SHP77 (cell line): ENCODE measurements at regions not wholly inside any gene's neighbourhood (a gene's known extent, or its start where the extent isn't known, plus 50 kb on each side); places are given as distances from the start of the nearest gene placed in this dataset.
"Not testable (repeated sequence)": the region's sequence is repeated elsewhere in the genome, so short reads cannot be mapped to it uniquely, and the experiment has no call there.

Experiments used
- DNase-seq, 2 experiments: peaks; one replicate each; lab custom pipeline; 2025; lab: John Stamatoyannopoulos, UW

DNA sequence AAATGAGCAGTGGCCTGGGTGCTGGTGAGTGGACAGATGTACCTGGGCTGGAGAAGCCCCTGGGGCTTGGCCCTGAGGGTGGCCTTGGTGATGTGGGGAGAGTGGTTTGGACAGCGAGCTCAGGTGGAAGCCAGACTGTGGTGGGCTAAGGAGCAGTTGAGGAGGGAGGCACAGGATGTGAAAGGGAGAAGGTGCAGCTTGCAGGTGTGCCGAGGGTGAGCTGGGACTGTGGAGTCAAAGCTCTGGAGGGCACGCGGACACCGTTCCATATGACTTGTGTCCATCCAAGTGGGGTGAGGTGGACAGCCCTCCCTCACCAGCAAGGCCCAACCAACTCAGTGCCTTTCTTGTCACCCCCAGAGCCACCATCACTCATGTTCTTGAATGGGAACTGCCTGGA lies 170.8 kb upstream of the ZNF267 start:
- DNase-seq = no peak

DNA sequence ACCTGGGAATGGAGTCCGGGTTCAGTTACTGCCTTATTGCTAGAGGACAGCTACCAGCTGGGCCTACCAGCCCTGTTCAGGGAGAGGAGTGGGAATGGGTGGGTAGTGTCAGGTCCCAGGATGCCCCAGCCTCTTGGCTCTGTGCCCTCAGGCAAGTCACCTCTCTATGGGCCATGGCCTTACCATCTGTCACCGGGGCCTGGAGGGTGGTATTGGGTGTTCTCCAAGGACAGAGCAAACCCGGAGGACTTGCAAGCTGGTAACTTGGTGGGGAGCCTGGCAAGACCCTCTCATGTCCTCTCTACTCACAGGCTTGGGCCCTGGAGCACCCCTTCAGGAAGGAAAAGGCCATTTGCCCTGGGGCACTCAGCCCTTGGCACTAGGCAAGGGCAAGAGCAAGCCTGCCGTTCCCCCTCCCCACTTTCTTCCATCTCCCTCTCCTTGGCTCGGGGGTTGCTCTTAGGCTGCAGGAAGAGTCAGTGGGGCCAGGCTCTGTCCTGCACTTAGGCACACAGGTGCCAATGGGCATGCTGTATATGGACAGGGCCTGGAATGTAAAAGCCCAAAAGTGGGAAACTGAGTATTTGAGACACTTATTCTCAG lies 170.0 kb upstream of the ZNF267 start:
- no peak for DNase-seq

DNA sequence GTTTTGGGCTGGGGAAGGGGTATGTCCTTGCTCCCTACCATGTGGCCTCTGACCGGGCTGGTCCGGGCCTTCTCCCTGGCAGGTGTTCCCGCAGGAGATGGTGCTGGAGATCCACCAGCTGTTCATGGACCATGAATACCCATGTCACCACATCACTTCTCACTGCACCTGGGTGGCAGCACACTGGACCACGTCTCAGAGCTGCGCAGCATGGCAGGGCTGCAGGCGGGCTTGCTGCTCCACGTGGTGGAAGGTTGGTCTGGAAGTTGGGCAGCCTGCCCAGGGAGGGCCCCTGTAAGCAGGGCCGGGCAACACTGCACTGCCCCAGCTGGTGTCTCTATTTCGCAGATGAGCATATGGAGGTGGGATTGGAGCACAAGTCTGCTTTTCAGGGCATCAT lies 169.5 kb upstream of the ZNF267 start:
- no peak for DNase-seq

DNA sequence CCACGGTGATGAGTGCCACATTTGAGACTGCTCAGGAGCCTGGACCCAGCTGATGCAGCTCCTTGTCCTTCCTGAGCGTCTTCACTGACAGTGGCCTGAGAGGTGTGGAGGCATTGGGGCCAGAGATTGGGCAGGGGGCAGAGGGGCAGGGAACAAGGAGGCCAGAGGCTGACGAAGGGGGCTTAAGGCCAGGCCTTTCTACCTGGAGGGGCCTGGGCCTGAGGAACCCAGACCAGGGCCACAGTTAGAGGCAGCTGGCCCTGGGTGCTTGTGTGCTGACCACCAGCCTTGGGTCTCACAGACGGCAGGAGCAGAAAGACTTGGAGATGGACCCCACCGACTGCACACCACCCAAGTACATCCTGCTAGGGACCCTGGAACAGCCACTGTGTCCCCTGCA lies 168.2 kb upstream of the ZNF267 start:
- no peak for DNase-seq

DNA sequence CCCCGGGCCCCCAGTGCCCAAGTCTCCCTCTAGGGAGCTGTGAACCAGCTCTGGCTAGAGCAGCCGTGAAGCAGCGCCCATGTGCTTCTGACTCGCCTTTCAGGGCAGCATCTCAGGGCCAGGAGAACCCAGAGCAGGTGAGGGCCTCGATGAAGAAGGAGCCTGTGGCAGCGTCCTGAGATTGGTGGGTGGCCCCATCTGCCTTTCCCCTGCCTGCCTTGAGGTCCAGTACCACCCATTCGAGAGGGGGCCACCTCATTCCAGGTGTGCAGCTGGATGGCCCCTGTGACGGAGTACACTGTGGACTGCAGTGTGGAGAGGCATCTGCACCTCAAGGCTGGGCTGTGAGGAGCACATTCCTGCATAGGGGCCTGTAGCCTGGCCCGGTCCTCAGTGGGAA lies 167.3 kb upstream of the ZNF267 start:
- DNase-seq = no peak

DNA sequence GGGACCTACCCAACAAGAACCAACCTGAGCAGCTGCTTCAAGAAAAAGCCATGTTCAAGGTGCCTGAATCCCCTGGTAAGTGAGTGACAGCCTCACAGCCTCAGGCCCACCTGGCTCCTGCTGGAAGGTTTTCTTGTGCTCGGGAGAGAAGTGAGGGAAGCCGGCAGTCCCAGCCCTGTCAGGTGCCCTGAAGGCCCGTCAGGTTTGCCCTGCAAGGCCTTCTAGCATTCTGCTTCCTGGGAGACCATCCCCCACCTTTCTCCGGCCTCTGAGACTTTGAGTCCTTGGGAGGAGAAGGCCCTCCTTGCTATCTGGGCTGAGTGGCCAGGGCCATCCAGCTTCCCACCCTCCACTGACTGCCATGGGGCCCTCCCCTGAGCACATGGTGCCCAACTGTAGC lies 166.7 kb upstream of the ZNF267 start:
- no peak for DNase-seq

DNA sequence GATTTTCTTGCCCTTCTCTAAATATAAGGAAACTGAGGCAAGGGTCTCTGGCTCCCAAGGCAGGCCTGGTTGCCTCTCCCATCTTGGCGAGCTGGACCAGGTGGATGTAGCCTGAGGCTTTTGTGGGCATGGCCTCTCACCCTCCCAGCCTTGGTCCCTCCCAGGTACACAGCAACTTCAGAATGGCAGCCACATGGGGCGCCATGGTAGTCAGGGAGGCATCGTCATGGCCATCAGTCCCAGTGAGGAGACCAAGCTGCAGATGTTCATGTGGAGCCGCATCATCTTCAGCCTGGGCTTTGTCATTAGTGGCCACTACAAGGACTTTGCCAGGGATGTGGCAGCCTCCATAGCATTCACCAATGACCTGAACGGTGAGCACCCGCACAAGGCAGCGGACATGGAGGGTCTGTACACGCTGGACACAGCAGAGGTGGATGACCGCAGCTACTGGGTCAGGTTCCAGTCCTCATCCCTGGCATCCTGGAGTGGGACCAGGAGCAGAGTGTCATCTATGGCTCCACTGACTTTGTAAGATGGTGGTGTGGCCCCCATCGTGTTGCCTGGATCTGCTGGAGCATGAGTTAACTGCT lies 165.8 kb upstream of the ZNF267 start:
- no peak for DNase-seq

DNA sequence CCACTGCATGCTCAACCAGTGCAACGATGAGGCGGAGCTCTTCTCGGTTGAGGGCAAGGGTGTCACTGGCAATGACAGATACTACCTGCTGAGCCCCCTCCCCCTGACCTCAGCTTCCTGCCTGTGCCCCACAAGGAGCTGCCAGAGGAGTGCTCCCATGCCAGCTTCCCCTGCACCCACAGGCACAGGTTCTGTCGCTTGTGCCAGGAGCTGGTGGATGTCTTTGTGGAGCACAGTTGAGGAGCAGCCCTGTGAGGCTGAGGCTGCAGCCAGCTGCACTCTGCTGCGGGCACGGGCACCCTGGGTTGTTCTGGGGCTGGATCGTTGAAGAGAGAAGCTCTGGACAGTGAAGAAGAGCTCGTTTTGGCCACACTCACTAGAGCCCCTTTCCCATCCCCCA lies 165.3 kb upstream of the ZNF267 start:
- no peak for DNase-seq

DNA sequence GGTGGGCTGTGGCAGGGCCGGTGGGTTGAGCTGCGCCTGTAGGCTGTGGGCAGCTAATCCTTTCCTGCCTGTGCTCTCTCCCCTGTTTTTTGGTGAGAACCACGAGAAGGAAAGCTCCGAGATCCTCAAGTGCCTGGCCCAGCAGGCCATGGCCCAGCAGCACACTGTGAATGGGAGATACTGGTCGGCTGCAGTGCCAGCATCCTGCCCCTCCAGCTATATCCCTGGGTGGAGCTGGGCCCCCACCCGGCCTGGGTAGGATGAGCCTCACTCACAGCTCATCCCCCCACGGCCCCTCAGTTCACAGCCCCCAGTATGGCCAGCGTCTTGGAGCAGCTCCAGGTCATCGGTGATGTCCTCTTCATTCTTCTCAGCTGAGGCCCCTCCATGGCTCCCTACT lies 164.4 kb upstream of the ZNF267 start:
- DNase-seq = no peak

DNA sequence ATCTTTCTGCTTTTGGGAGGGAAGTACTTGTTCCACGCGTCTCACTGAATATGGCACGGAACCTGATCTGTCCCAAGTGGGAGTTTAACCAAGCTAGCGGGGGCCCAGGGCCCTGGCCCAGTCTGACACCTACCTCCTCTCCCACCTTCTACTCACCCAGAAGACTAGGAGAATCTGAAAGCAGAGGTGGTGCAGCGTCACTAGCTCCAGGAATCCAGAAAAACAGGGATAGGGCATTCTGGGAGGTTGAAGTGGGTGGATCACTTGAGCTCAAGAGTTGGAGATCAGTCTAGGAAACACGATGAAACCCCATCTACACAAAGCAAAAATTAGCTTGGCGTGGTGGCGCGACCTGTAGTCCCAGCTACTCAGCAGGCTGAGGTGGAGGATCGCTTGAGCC lies 163.5 kb upstream of the ZNF267 start:
- no peak for DNase-seq

DNA sequence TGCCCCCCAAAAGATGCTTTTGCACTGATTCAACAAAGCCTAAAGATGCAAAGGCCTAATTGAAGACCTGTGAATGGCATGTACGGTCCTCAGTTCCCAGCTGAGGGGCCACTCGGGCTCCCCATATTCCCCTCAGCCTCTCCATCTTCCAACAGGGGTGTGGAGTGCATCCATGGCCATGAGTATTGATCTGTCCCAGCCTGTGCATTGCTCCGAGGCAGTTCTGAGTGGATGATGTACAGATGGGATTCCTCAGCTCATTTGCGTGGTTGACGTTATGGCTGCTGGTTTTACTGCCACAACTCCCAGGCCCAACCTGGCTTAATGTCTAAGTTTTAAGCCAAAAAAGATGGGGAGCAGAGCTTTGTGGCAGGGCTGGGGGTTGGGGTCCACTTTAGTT lies 162.7 kb upstream of the ZNF267 start:
- no peak for DNase-seq

DNA sequence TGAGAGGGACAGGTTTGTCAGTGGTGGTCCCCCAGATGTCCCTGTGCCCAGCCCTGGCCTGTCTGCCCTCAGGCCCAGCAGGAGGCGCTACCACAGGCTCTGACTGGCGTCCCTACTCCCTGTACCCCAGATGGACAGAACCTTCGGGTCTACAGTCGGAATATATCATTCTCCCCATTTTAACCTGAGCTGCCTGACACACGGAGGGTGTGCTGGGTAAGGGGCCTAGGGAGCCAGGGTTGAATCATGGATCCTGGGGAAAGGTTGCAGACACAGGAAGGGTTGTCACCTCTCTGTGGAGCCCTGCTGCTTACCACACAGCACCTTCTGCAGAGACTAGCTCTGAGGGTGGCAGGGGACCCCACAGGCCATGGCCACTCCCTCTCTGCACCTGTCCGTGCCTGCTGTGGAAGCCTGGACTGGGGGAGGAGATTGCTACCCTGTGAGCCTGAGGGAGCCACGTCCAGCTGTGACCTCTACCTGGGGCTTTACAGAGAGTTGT lies 162.2 kb upstream of the ZNF267 start:
- DNase-seq = no peak

DNA sequence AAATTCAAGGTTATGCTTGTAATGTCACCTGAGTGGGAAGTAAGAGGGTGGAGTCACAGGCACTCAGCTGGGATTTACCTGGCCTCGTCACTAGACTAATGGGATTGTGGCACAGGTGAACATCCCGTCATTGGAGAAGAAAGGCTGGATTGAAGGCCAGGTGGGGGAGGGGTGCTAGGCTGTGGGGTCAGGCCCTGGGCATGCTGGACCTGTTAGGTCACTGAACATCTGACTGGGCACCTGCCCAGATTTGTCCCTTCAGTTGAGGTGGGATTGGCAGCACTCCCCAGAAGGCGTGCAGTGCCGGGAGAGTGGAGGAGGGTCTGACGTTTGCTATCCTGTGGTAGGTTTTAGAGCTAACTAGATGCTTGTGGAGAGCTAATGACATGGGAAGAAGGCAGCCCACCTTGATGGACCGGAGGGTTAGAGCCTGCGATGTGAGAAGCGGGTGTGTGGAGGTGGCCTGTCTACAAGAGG lies 161.5 kb upstream of the ZNF267 start:
- DNase-seq = no peak

DNA sequence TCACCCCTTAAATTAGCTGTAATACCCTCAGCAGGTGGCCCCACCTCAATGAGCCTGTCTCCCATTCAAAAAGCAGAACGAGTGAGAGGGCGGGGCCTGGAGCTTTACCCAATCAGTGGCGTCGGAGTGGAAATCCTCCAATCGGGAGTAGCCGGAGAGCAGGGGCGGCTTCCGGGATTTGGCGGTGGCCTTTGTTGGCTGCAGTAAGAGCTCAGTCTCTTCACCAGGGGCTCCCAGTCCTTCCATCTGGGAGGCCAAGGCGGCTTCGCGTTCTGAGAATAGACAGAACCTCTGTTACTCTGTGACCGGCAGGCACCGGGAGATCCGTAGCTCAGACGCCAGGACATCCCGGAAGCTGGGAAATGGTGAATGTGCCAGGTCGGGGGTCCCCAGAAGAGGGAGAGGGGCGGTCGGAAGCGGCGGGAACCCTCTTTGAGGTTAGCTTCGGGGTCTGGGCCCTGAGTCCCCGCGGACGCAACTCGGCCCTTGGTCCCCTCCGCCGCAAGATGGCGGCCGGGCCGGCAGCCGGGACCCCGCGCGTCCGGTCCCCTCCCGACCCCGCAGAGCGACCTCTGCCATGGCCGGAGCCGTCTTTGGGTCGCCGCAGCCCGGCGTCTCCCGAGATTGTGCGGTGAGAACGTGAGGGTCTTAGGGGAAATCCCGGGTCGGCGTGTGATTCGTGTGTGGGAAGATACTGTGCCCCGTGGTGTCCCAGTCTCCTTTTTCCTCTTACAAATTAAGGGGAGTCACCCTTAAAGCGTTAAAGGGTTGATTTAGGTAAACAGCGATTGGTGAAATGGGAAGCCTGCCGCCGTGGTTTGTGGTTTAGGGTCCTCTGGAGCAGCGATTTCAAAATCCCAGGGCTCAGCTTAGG lies 160.3 kb upstream of the ZNF267 start:
- peak; percentile 98 to 99 for DNase-seq

DNA sequence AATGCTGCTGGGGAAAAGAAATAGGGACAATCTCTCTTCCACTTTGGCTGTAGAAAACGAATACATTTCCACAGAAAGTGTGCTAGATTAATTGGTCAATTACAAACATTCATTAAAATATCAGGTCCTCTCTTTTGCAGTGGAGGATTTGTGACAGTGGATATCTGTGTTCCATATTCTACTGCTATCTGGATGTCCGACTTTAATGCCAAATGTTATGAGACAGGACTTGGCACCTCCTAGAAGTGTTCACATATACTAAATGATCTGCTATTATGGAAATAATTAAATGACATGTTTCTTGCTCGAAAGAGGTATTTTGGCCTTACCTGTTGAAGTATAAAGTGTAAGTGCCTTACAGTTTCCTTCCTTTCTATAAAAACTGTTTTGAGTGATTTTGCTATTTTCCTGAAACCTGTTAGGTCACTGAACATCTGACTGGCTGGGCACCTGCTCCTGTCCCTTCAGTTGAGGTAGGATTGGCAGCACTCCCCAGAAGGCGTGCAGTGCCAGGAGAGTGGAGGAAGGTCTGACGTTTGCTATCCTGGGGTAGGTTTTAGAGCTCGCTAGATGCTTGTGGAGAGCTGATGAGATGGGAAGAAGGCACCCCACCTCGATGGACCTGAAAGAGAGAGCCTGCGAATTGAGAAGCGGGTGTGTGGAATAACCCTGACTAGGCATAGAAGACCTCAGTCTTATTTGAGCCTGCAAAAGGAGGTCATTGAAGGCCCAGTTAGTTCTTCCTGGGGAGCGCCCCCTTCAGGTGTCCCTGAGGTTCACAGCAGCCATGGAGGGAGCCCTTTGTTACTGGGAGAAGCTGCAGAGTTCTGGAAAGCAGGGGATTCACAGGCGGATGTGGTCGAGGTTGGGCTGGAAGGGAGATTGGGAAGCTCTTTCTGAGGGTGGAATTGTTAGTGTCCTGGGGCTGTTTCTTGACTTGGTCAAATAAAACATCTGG lies 159.4 kb upstream of the ZNF267 start:
- no peak for DNase-seq

DNA sequence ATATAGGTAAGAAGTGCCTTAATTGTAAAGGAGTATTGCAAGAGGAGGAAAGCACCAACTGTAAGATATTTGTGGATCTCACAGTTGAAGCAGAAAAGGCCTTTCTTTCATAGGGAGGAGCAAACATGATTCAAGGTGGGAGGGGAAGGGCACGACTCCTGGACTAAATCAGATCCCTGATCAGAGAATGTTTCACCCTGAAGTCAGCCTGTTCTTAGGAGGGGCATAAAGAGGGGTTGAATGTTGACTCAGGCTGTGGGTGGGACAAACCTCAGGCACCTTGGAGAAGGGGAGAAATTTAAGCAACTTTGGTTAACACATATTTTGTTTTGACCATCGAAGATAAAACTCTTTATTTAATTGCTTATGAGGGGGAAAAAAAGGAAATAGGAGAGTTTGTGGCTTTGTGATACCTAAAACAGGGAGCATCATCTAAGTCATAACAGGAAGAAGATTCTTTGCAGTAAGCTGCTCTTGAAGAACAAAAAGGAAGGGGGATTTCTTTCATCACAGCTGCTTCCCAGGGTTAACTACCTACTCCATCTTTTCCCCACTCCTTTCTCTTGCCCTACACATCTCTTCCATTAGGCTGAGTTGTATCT lies 158.6 kb upstream of the ZNF267 start:
- no peak for DNase-seq

DNA sequence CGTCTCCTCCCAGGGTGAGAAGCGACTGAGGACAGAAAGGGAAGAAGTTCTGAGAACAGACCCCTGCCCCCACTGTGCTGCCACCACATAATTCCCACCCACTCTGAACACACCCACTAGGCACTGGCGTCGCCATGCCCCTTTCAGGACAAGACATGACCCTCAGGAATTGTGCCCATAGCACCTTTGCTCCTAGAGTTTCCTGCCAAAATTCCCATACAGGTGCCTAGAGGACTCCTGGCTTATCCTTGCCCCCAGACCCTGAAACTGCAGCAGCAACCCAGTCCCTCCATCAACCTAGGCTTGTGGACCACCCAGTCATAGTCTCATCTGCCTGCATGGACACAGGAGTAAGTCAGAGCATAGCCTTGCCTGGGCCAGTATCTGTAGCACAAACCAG lies 157.7 kb upstream of the ZNF267 start:
- DNase-seq = no peak

DNA sequence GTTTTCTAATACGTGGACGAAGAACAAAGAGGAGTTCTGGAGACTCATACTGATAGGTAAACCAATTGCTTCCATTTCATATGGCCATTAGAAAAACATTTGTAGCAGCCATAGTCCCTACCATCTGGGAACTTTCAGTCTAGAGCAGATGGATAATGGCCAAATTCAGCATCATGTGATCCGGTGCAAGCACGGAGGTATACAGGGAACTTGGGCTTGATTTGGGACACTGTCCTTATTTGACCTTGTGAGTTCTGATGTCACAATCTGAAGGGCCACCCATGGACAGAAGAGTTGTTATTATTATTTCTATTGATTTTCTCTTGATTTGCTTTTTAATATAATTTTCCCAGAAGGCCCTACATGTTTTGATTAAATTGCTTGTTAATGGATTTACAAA lies 154.6 kb upstream of the ZNF267 start:
- no peak for DNase-seq

DNA sequence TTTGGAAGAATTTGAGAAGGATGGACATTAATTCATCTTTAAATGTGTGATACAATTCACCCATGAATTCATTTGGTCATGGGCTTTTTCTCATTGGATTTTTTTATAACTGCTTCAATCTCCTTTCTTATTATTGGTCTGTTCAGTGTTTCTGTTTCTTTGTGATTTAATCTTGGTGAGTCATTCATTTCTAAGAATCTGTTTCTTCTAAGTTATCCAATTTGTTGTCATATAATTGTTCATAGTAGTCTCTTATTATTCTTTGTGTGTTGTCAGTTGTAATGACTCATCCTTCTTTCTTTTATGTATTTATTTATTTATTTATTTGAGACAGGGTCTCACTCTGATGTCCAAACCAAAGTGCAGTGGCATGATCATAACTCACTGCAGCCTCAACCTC lies 146.1 kb upstream of the ZNF267 start:
- DNase-seq = no peak

DNA sequence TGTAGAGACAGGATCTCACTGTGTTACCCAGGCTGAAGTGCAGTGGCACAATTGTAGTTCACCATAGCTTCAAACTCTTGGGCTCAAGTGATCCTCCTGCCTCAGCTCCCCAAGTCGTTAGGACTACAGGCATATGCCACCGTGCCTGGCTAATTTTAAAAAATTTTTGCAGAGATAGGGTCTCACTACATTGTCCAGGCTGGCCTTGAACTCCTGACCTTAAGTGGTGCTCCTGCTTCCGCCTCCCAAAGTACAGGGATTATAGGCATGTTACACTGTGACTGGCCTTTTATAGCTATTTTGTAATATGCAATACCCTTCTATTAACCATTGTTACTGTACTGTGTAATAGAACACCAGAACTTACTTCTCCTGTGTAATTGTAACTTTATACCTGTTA lies 139.3 kb upstream of the ZNF267 start:
- no peak for DNase-seq

DNA sequence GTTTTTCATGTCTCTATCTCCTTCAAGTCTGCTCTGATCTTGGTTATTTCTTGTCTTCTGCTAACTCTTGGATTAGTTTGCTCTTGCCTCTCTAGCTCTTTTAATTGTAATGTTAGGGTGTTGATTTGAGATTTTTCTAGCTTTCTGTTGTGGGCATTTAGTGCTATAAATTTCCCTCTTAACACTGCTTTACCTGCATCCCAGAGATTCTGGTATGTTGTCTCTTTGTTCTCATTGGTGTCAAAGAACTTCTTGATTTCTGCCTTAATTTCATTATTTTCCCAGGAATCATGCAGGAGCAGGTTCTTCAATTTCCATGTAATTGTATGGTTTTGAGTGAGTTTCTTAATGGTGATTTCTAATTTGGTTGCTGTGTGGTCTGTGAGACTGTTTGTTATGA lies 128.5 kb upstream of the ZNF267 start:
- DNase-seq = not testable (repeated sequence)

DNA sequence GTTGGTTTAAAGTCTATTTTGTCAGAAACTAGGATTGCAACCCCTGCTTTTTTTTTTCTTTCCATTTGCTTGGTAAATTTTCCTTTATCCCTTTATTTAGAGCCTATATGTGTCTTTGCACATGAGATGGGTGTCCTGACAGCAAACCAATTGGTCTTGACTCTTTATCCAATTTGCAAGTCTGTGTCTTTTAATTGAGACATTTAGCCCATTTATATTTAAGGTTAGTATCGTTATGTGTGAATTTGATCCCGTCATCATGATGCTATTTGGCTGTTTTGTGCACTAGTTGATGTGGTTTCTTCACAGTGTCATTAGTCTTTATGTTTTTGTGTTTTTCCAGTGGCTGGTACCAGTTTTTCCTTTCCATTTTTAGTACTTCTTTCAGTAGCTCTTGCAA lies 127.7 kb upstream of the ZNF267 start:
- DNase-seq = no peak
